EL (cell line): ENCODE measurements at regions not wholly inside any gene's neighbourhood (a gene's known extent, or its start where the extent isn't known, plus 50 kb on each side); places are given as distances from the start of the nearest gene placed in this dataset.
"Not testable (repeated sequence)": the region's sequence is repeated elsewhere in the genome, so short reads cannot be mapped to it uniquely, and the experiment has no call there.

Source experiments
- DNase-seq: peaks from one replicate; pipeline ENCODE4 v3.0.0-alpha.2; 2016

- no peak for DNase-seq
Measured at GRCh38 chr13:22960827-22961226, 220.0 kb upstream of the SGCG start.

GRCh38 chr13:22961342-22961741, 219.4 kb upstream of the SGCG start:
- DNase-seq = not testable (repeated sequence)

GRCh38 chr13:22961835-22962537, 218.8 kb upstream of the SGCG start:
- no peak for DNase-seq

- DNase-seq = not testable (repeated sequence)
Measured at GRCh38 chr13:22963384-22964053, 217.3 kb upstream of the SGCG start.

GRCh38 chr13:22964245-22964966, 216.4 kb upstream of the SGCG start:
- DNase-seq = no peak

- not testable (repeated sequence) for DNase-seq
Measured at GRCh38 chr13:22965011-22965857, 215.5 kb upstream of the SGCG start.

GRCh38 chr13:22965858-22966239, 214.9 kb upstream of the SGCG start:
- DNase-seq = not testable (repeated sequence)

- not testable (repeated sequence) for DNase-seq
Measured at GRCh38 chr13:22966753-22967152, 214.0 kb upstream of the SGCG start.

GRCh38 chr13:22967669-22968068, 213.1 kb upstream of the SGCG start:
- DNase-seq = no peak

- no peak for DNase-seq
Measured at GRCh38 chr13:22979952-22980351, 200.8 kb upstream of the SGCG start.

GRCh38 chr13:22980936-22981335, 199.8 kb upstream of the SGCG start:
- DNase-seq = no peak

- DNase-seq = no peak
Measured at GRCh38 chr13:22993148-22993547, 187.6 kb upstream of the SGCG start.

- DNase-seq = no peak
Measured at GRCh38 chr13:23003446-23003845, 177.3 kb upstream of the SGCG start.

- DNase-seq = no peak
Measured at GRCh38 chr13:23007426-23007825, 173.4 kb upstream of the SGCG start.

- no peak for DNase-seq
Measured at GRCh38 chr13:23018143-23018542, 162.6 kb upstream of the SGCG start.

- DNase-seq = peak; percentile 44
Measured at GRCh38 chr13:23020246-23020843, 160.4 kb upstream of the SGCG start.

- no peak for DNase-seq
Measured at GRCh38 chr13:23021906-23022305, 158.9 kb upstream of the SGCG start.

GRCh38 chr13:23022704-23023103, 158.1 kb upstream of the SGCG start:
- no peak for DNase-seq

- DNase-seq = no peak
Measured at GRCh38 chr13:23025864-23026608, 154.7 kb upstream of the SGCG start.

- no peak for DNase-seq
Measured at GRCh38 chr13:23039266-23039935, 141.4 kb upstream of the SGCG start.

GRCh38 chr13:23042181-23042580, 138.6 kb upstream of the SGCG start:
- DNase-seq = no peak
